A673 (cell line): ENCODE measurements at regions not wholly inside any gene's neighbourhood (a gene's known extent, or its start where the extent isn't known, plus 50 kb on each side); places are given as distances from the start of the nearest gene placed in this dataset.
A peak's percentile ranks its signal among the peaks of the same experiment; 100 is the strongest.

Source experiments
- BruUV-seq: library from RNA; stranded (reverse); fragments of 400-500 nt; replicated peaks from 2 replicates; lab custom pipeline; 2021; lab: Mats Ljungman, UMichigan
- CTCF ChIA-PET: fragments of 300-600 bp; sonication (Branson Sonifier 250); formaldehyde crosslinking; loops from one replicate; lab custom pipeline; 2022; ENCODE audit warnings: antibody characterized with exemption; lab: Charles Lee
- POLR2A ChIA-PET: fragments of 300-600 bp; sonication (Branson Sonifier 250); formaldehyde crosslinking; loops from one replicate; lab custom pipeline; 2022; ENCODE audit warnings: antibody characterized with exemption; ENCODE audit not compliant: low non-redundant PET; lab: Charles Lee
- DNase-seq: peaks from one replicate; pipeline ENCODE4 v3.0.0-alpha.2; 2015; ENCODE audit warnings: low spot score
- H3K27ac ChIP-seq: fragments of 200-600 bp; sonication (generic); 2 replicates; pipeline ENCODE4 v1.5.1; 2016; ENCODE audit warnings: mixed run types, low read depth, mild to moderate bottlenecking, mixed read lengths, antibody characterized with exemption, low read length; ENCODE audit not compliant: poor library complexity, severe bottlenecking
- H3K27me3 ChIP-seq: fragments of 200-600 bp; sonication (generic); replicated peaks from 2 replicates; pipeline ENCODE4 v1.6.1; 2017; ENCODE audit warnings: mixed run types, low read depth, mild to moderate bottlenecking, mixed read lengths, antibody characterized with exemption, low read length; ENCODE audit not compliant: insufficient read depth, poor library complexity
- H3K36me3 ChIP-seq: fragments of 200-600 bp; sonication (generic); 2 replicates; pipeline ENCODE4 v1.6.1; 2016; ENCODE audit warnings: mixed run types, mild to moderate bottlenecking, mixed read lengths, antibody characterized with exemption, low read length; ENCODE audit not compliant: insufficient read depth, poor library complexity, severe bottlenecking
- H3K4me1 ChIP-seq: fragments of 200-600 bp; sonication (generic); 2 replicates; pipeline ENCODE4 v1.6.1; 2017; ENCODE audit warnings: mixed run types, mild to moderate bottlenecking, mixed read lengths, antibody characterized with exemption, low read length; ENCODE audit not compliant: insufficient read depth, poor library complexity, severe bottlenecking
- H3K4me3 ChIP-seq: fragments of 200-600 bp; sonication (generic); 2 replicates; pipeline ENCODE4 v1.5.1; 2016; ENCODE audit warnings: low read depth, mixed run types, mild to moderate bottlenecking, mixed read lengths, low read length; ENCODE audit not compliant: poor library complexity, severe bottlenecking
- H3K9me3 ChIP-seq: fragments of 200-600 bp; sonication (generic); 2 replicates; pipeline ENCODE4 v1.6.1; 2016; ENCODE audit warnings: mixed run types, low read depth, mild to moderate bottlenecking, mixed read lengths, antibody characterized with exemption, low read length; ENCODE audit not compliant: poor library complexity, severe bottlenecking
- EZH2 ChIP-seq: fragments of 200-600 bp; sonication (generic); IDR thresholded peaks from 2 replicates; pipeline ENCODE4 v1.6.1; 2017; ENCODE audit warnings: borderline replicate concordance, low read depth, mild to moderate bottlenecking, mixed read lengths, antibody characterized with exemption, low read length; ENCODE audit not compliant: poor library complexity, severe bottlenecking
- intact Hi-C: fragments of 100-400 bp; cut with micrococcal nuclease; formaldehyde crosslinking; loops from one replicate; pipeline ENCODE4 v1.10.0; 2022; ENCODE audit not compliant: unreplicated experiment
- TF ChIP-seq, protein P1 (sequence below): fragments of 300-800, 200-600 bp; sonication (generic); conservative IDR thresholded peaks from 2 replicates; pipeline ENCODE4 v1.5.1; 2017; ENCODE audit warnings: low read depth, mild to moderate bottlenecking, antibody characterized with exemption, low read length, moderate library complexity, mixed read lengths

DNA sequence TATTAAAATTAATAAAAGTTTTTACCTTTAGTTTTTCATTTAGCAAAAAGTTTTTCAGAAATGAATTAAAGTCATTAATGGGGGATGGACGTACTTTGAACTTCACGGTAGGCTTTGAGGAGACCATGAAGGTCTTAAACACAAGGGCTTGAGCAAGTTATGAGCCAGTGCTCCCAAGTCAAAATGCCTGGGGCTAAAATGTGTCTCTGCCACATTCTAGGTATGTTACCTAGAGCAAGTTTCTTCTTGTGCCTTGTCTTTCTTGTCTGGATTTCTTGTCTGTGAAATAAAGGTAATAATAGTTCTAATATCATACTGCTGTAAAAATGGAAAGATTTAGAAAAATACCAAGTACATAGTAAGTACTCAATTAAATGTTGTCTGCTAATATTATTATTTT lies 132.7 kb upstream of the USP15 start:
- Histone ChIP-seq H3K27ac (no peak overlapping the region), H3K4me3 (no peak overlapping the region), H3K9me3 (no peaks in the 10 kb centered on the region), H3K27me3 (no peaks in the 10 kb centered on the region), H3K36me3 (no peaks in the 10 kb centered on the region), H3K4me1 (peaks cover 28% of the 10 kb centered on the region)
- DNase-seq = no peak
- ChIA-PET POLR2A (no interaction called here), CTCF (no interaction called here)
- TF ChIP-seq EZH2 = no peak
- TF ChIP-seq, protein P1, sequence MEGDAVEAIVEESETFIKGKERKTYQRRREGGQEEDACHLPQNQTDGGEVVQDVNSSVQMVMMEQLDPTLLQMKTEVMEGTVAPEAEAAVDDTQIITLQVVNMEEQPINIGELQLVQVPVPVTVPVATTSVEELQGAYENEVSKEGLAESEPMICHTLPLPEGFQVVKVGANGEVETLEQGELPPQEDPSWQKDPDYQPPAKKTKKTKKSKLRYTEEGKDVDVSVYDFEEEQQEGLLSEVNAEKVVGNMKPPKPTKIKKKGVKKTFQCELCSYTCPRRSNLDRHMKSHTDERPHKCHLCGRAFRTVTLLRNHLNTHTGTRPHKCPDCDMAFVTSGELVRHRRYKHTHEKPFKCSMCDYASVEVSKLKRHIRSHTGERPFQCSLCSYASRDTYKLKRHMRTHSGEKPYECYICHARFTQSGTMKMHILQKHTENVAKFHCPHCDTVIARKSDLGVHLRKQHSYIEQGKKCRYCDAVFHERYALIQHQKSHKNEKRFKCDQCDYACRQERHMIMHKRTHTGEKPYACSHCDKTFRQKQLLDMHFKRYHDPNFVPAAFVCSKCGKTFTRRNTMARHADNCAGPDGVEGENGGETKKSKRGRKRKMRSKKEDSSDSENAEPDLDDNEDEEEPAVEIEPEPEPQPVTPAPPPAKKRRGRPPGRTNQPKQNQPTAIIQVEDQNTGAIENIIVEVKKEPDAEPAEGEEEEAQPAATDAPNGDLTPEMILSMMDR = no peak
- intact Hi-C loops = loop anchor here (5.0 to 10.0 kb wide), 3 partner anchors 65 to 1443 kb away; a partner anchor contains a TSS
- BruUV-seq = no TSS peak

DNA sequence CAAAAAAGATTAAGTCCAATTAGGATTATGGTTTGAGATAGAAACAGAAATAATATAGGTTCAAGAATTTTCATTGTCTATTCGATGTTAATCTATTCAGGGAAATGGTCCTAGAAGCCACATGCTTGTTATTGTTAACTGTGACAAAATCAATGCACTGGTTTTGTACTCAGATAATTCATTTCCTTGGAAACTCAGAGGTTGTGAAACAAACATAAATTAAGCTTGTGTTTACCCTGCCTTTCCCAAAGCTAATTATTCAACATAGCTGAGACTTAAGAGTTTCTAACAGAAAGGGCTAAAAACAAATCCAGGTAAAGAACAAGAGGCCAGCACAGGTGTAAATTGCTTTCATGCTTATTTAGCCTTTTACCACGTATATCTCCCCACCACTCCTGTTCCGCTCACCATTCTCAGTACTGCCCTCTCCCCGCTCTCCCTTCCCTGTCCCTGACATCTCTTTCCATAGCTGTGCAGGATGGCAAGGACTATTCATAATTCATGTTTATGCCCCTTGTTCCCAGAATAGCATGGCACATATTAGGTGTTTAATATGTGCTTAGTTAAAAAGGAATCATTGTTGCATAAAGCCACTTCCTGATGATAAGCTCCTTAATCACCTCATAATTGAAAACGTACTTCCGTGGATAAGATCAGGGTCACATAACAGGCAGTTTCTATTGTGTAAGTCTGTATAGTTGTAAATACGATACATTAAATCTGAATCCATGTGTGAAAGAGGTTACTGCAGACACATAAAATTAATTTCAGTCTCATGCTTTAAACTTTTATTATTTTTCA lies 131.8 kb upstream of the USP15 start:
- intact Hi-C loops = loop anchor here (2.0 to 10.0 kb wide), 4 partner anchors 64 to 1444 kb away; a partner anchor contains a TSS
- TF ChIP-seq EZH2 = no peak
- TF ChIP-seq, protein P1 = no peak
- no peaks in the 10 kb centered on the region for H3K36me3 ChIP-seq
- H3K4me3 ChIP-seq = no peak overlapping the region
- no peaks in the 10 kb centered on the region for H3K27me3 ChIP-seq
- peak overlapping the region; percentile 46 for H3K27ac ChIP-seq
- CTCF ChIA-PET = no interaction called here
- POLR2A ChIA-PET = no interaction called here
- DNase-seq = peak; percentile 84
- no TSS peak for BruUV-seq
- peaks cover 28% of the 10 kb centered on the region for H3K4me1 ChIP-seq
- no peaks in the 10 kb centered on the region for H3K9me3 ChIP-seq

DNA sequence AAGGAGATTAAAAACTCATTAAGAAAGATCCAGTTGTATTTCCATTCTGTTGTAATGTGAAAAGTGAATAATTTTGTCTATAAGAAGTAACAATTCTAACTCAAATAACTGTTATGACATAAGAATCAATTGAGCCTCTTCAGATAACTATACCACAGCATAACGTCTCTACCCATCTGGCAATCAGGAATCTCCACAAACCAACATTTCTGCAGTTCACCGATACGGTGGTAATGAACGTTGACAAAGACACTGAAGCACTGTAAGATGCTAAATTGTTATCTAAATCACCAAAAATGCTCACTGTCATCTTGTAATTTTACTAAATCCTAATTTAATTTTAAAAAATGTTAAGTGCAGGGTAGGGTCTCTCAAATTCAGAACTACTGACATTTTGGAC lies 130.9 kb upstream of the USP15 start:
- TF ChIP-seq, protein P1 = no peak
- TF ChIP-seq EZH2 = no peak
- POLR2A ChIA-PET = no interaction called here
- H3K4me3 ChIP-seq = no peak overlapping the region
- BruUV-seq = no TSS peak
- CTCF ChIA-PET = no interaction called here
- no peaks in the 10 kb centered on the region for H3K9me3 ChIP-seq
- intact Hi-C loops = loop anchor here (2.0 to 10.0 kb wide), 4 partner anchors 63 to 1444 kb away; a partner anchor contains a TSS
- DNase-seq = no peak
- peaks cover 28% of the 10 kb centered on the region for H3K4me1 ChIP-seq
- no peak overlapping the region for H3K27ac ChIP-seq
- H3K27me3 ChIP-seq = no peaks in the 10 kb centered on the region
- no peaks in the 10 kb centered on the region for H3K36me3 ChIP-seq
